Frontal cortex (tissue), 3 donors: ENCODE measurements at regions not wholly inside any gene's neighbourhood (a gene's known extent, or its start where the extent isn't known, plus 50 kb on each side); places are given as distances from the start of the nearest gene placed in this dataset.
"Not testable (repeated sequence)": the region's sequence is repeated elsewhere in the genome, so short reads cannot be mapped to it uniquely, and the experiment has no call there.

ENCODE experiments used
- DNase-seq, 2 donors: peaks; one replicate each; pipeline ENCODE4 v3.0.0; 2012; ENCODE audit warnings: low spot score in 2 of 2
- FAIRE-seq: peaks from 2 replicates; lab custom pipeline; 2012; peaks lifted over from hg19 to GRCh38; lab: Jason Lieb, UNC
- donor health status: control.
- donor health status: control.
- donor health status: control.

DNA sequence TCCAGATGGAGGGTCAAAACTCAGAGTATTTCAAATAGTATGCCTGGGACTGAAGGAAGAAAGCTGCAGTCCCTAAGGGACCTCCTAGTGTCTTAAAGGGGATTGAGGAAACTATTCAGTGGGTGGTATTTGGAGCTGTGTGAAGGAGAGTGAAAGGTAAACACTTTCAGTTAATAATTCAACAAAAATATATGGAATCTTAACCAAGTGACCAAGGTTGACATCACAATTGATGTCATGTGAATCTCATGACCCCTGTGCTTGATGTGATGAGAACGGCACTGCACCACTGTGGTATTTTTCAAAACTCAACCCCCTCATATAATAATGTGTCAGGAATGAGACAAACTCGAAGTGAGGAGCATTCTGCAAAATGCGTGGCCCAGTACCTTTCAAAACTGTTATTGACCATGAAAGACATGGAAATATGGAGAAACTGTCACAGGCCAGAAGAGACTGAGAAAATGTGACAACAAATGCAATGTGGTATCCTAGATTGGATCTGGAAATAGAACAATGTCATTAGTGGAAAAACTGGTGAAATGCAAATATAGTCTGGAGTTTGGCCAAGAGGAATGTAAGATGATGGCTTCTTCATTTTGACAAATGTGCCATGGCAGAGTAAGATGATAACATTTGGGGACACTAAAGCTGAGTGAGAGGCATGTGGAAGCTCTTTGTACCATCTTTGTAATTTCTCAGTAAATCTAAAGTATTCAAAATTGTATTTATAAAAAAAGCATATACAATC is 553.9 kb downstream of the RFC3 start:
- FAIRE-seq: no peak
- no peak for DNase-seq

DNA sequence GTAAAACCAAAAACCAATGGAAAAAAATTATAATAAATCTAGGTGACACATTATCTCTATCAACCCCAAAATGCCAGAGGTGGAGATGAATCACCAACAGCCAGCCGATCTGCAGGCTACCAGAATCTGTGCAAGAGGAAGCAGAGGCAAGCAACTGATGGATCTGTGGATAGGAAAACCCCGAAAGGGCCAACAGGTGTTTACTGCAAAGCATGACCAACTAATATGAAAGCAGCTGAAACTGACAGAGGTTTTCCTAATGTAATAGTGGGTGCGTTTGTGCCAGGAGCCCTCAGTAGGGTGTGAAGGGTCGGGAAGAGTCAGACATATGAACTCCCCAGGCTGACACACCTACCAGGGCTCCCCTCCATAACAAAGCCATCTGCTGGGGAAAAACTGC is 554.6 kb downstream of the RFC3 start:
- FAIRE-seq (no peak), DNase-seq (no peak)

DNA sequence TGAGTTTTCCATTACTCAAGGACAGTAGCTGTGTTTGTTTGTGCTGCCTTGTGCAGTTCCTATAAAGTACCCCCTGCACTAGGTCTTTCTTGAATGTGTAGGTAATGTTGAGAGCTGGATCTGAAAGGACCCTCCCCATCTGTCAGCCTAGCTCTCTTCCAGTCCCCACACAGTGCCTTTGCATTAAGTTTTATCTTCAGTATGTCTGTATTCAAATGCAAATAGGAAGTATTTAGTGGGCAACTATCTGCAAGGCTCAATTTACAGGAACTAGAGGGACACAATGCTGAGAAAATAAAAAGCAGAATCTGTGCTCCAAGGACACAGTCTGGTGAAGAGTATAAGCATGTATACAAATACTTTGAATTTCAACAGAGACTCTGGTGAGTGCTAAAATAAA is 558.5 kb downstream of the RFC3 start:
- FAIRE-seq: no peak
- DNase-seq: no peak

DNA sequence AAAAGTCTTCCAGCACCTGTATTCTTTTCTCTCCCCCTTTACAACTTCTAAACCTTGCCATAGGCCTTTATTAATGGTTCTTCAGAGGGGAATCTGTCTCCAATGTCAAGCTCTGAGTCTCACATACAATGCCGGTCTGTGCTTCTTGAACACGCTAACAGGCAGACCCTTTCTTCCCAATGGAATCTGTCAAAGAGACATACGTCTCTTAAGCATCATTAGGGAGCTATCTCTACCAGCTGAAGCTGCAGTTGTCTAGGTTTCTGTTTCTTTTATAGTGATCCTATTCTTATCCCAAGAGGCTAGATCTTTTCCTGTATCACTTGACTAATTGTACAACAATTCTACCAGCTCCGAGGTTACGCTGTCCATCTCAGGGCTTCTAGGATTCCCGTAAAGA is 560.8 kb upstream of the NBEA start:
- FAIRE-seq (no peak), DNase-seq (no peak)

DNA sequence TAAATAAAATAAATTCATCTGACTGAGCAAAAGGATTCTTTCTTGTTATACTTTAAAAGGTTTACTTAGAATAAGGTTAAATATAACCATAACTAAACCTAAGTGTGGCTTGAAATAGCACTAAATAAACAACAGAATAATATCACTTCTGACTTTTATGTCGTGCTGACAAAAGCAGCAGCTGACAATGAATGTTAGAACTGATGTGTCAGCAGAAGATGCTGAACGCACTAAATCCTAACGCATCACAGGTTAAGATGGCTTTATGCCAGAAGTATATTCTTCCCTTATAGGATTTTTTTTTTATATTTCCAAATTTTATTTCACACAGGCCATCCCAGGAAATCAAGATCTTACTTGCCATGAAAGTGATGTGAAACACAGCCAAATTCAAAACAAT is 558.3 kb upstream of the NBEA start:
- no peak for FAIRE-seq

DNA sequence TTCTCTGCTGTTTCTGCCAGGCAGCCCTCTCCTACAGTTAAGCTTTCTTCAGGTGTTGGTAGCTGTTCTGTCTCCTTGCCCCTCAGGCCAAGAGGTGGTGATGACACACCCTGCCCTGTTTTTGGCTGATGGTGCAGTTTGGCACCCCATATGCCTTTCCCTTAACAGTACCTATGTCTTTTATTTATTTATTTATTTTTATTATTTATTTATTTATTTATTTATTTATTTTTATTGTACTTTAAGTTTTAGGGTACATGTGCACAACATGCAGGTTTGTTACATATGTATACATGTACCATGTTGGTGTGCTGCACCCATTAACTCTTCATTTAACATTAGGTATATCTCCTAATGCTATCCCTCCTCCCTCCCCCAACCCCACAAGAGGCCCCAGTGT is 555.8 kb upstream of the NBEA start:
- not testable (repeated sequence) for FAIRE-seq, DNase-seq

More for the DNA sequence above, 558.3 kb upstream of the NBEA start:
- no peak for DNase-seq

DNA sequence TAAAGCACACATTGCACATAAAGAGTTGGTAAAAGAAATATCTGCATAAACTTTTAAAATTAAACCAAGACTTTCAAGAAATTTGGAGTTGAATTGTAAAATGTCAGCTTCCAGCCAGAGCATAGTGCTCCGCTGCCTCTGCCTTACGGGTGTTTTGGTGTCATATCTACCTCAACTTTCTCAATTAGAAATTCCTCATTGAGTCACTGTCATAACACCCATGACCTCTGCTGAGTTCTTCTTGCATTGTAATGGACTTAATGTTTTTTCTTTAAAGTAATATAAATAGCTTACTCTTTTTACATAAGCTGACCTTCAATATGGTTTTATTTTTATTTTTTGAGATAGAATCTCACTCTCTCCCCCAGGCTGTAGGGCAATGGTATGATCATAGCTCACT is 551.0 kb upstream of the NBEA start:
- FAIRE-seq (no peak), DNase-seq (no peak)

DNA sequence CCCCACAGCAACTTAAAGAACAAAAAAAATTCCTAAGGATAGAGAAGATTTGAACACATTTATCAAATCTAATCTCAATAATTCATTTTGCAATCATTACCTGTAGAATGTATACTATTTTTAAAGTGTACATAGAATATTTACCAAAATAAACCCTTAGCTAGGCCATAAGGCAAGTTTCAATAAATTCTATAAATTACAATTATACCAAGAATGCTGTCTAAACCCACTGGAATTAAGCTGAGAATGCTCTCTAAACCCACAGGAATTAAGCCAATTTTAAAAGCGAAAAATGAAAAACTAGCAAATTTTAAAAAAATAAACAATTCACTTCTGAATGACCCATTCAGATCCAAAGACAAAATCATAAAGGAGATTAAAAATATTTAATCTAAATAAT is 540.4 kb upstream of the NBEA start:
- DNase-seq (no peak), FAIRE-seq (no peak)

DNA sequence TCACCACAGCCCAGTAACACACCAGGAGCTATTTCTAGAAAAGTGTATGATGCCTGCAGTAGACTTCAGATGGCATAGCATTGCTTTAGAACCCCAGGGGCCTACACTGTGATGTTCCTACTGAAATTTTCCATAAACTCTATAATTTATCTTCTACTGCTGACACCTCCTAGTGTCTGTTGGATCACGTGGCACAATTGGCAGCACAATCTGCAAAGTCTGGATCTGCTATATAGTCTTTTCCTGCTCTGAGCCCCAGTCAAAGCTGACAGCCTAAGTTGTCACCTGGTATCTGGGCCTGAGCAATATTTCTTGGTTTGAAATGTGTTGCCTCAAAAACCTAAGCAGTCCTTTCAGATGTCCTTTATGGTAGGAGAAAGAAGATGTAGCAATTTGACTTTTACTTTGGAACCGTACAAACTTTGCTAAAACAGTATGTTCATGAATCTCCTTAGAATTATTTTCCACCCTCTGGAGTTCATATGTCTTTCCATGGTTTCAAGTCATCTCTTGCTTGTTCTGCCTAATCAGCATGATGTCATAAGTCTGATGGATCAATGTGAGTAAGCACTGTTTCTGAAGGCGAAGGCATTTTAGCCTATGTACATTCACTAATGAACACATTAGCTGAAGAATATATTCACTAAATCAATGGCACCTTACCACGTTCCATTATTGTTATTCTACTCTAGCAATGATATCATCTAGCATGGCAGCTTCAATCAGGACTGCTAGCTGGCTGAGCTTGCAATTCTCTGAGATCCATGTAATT is 536.5 kb upstream of the NBEA start:
- FAIRE-seq (no peak), DNase-seq (no peak)

DNA sequence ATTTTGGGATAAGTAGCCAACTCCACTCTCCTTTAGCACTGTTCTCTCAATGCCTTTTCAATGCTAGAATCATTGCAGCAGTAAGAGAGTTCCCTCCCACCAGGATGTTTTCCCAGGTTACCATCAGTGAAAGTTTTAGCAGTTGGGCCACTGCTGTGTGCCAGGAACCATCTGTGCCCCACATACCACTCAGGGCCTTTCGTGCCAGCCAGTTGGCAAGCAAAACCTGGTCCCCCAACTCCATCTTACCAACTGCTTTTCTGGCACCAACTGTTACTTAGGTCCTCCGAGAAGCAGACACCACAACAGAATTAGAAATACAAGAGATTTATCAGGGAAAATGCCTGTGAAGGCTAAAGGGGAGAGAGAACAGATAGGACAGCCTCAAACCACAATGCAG is 533.4 kb upstream of the NBEA start:
- no peak for FAIRE-seq
- no peak for DNase-seq

DNA sequence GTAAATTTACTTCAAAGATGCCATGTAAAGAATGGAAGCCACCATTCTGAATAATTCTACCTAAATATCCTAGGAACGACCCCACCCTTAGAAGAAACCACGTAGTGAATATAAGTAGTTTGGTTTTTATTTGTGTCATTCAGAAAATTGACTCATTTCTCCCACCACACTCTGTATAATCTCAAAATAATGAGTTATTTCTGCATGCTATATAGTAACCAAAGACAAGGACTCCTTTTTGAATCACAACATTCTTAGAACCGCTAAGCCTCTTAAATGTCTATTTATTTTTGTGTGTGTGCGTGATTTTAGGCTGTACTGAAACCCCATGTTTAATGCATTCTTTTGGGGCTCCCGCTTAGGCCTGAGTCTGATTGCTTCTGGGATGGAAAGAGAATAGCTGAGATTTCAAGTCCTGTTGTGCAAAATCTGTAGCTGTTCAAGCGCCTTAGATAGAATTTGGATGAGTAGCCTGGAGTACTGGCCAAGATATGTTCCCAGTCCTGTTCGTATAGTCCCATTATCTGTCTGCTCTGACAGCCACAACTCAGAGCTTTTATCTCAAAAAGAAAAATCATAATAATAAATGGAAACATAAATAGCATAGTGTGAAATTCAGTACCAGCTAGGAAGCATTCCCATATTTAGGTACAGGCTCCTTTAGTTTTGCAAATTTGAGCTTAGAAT is 532.4 kb upstream of the NBEA start:
- DNase-seq: no peak
- FAIRE-seq: no peak

DNA sequence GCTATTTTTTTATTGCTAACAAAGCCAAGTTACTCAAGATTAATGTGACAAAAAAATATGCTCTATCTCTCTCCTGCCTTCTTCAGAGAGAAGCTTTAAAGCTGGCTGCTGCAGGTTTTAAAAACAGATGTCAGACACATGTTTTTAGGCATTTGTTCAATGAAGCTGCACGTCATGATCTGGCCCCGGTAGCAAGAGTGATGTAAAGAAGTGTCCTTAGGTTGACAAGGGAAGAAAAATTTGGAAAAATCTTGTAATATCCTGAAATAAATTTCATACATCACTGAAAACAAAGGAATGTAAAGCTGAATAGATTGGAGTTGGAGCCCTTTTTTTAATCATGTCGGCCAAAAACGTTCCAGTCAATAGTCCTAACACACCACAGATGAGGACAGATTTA is 531.4 kb upstream of the NBEA start:
- DNase-seq: no peak
- FAIRE-seq: no peak

DNA sequence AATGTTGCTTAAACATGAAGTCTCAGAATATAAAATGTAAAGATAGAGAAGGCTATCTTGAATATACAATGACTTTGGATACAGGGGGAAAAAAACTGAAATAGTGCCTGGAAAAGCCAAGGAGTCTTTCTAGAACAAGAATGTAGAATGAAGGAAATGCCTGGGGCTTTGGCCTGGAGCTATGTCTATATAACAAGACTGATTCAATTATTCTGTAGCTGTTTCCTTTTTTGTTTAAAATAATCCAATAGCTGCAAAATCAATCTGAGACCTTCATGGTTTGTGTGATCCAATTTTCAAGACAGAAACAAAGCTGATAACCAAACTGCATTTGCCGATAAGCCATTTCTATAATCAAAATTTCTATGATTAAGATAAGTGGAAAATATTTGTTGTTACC is 530.9 kb upstream of the NBEA start:
- no peak for DNase-seq
- no peak for FAIRE-seq

DNA sequence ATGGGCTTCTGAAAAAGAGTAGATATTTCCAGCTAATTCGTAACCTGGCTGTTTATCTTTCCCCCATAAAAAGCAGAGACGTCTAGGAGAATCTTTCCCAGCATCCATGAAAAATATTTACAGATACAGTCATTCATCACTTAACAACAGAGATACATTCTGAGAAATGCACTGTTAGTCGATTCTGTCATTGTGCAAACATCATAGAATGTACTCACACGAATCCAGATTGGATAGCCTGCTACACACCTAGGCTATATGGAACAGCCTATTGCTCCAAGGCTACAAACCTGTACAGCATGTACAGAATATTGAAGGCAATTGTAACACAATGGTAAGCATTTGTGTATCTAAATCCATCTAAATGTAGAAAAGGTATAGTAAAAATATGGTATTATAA is 530.2 kb upstream of the NBEA start:
- FAIRE-seq (no peak), DNase-seq (no peak)

DNA sequence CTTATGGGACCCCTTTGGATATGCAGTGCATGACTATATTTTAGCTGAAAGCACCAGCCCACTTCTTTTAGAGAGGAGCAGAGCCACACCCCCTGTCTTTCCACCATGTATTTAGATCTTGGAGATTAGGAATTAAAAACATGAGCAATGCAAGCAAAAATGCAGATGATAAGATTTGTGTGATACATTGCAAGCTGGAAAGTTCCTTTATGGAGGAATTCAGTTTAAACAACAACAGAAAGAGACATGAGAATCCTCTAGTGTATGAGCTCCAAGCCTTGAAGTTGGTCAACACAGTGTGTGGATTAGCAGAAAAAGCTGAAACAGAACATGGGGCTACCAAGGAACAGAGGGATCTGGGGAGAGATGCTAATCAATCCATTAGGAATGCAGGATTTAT is 529.8 kb upstream of the NBEA start:
- DNase-seq (no peak), FAIRE-seq (no peak)

DNA sequence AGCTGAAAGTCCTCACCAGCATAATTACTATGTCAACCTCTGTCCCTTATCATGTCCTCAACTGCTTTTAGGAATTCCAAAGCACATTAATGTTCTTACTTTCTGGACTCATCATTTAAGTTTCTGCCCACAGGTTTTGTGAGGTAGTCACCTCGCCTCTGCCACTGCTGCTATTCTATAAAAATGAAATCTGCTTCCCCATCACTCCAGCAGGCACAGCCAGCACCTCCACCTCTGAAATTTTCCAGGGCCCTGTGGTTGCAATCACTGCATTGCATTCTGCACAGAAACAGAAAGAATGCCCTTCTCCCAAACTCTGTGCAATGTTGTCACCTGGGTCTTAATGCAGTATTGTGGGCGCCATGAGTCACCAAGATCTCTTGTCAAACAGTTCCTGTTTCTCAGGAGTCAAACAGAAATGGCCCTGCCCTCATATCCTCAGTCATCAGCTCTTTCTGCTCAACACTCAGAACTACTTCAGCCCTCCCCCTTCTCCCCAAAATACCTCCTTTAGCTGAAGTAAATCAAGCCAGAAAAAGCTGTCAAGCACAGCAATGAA is 529.2 kb upstream of the NBEA start:
- DNase-seq: no peak
- no peak for FAIRE-seq

DNA sequence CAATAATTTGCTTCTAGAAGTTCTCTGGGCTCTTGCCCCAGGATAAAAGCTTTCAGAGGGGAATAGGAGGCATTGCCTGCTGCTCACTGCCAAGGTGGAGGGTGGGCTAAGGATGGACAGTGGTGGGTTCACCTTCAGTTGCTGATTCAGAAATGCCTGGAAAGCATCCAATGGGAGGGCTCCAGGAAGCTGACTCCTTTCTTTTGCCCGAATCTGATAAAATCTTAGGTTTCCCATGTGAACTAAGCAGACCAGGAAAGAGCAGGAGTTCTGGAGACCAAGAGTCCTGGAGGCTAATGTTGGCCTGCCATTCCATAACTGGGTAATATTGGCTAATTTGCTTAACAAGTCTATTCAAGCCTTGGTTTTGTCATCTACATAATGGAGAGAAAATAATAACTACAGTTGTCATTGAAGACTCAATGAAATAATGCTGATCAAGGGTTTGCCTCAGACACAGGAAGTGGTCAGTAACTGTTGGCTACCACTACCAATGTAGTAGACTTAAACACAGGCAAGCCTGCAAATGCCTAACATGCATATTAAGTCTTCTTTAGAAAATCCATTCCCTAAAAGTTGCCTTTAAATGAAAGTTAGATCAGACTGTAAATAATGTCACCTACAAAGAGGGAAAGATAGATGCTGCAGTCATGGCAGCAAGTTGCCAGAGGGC is 528.4 kb upstream of the NBEA start:
- FAIRE-seq (no peak), DNase-seq (no peak)

DNA sequence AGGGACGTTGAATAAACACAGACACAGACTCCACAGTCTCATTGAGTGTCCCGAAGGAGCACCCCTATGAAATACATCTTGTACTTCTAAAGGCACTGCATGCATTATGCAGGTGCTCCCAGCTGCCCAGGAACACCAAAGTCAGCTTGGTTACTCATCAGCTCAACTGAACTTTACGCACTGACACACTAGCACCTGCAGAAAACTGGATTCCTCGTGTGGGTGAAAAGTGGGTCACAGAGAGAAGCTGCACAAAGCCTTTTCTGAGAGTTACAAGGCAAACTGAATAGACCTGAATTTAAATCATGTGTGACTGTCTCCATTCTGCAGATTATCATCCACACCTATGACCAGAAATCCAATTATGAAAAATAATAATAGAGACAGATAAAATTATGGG is 527.5 kb upstream of the NBEA start:
- FAIRE-seq (no peak), DNase-seq (no peak)

DNA sequence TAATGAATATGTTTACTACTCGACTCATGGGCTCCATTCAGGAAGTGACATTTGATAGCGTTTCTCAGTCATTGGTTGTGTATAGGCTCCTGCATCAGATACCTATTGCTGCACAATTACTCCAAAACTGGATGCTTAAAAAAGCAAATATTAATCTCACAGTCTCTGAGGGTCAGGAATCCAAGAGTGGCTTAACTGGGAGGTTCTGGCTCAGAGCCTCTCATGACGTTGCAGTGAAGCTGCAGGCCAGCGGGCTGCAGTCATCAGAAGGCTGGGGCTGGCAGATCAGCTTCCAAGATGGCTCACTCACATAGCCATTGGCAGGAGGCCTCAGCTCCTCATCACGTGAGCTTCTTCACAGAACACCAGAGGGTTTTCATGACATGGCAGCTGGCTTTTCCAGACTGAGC is 525.1 kb upstream of the NBEA start:
- no peak for FAIRE-seq

DNA sequence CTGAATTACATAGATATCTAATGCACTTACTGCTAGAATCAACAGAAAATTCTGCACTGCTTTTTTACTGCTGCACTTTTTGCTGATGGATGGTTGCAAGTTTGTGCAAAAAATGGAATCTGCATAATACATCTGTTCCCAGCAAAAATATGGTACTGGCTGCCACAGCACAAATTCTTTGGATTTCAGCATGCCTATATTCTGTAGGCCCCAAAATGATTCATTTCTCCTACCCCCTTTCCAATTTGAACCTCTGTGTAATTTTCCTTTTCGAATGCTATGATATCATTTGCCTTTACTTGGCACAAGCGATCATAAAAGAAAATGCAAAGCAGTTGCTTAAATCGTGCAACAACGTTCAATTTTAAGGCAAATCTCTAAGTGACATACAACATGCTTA is 524.2 kb upstream of the NBEA start:
- DNase-seq: no peak
- FAIRE-seq: no peak

More for the DNA sequence above, 525.1 kb upstream of the NBEA start:
- DNase-seq: peak in 1 of 2 donors; percentile 11
